Ishikawa (cell line): ENCODE measurements at regions not wholly inside any gene's neighbourhood (a gene's known extent, or its start where the extent isn't known, plus 50 kb on each side); places are given as distances from the start of the nearest gene placed in this dataset.

Source experiments
- CEBPB ChIP-seq: IDR thresholded peaks from 2 replicates; pipeline ENCODE4 v1.6.1; 2012
- CREB1 ChIP-seq: IDR thresholded peaks from 2 replicates; pipeline ENCODE4 v1.6.1; 2012; ENCODE audit warnings: low read depth
- EGR1 ChIP-seq: IDR thresholded peaks from 2 replicates; pipeline ENCODE4 v1.6.1; 2012
- EP300 ChIP-seq: IDR thresholded peaks from 2 replicates; pipeline ENCODE4 v1.6.1; 2012; ENCODE audit warnings: borderline replicate concordance
- FOXM1 ChIP-seq: IDR thresholded peaks from 2 replicates; pipeline ENCODE4 v1.6.1; 2012; ENCODE audit warnings: low read depth, borderline replicate concordance
- MAX ChIP-seq: IDR thresholded peaks from 2 replicates; pipeline ENCODE4 v1.6.1; 2012
- NFIC ChIP-seq: IDR thresholded peaks from 2 replicates; pipeline ENCODE4 v1.6.1; 2012
- RAD21 ChIP-seq: IDR thresholded peaks from 2 replicates; pipeline ENCODE4 v1.6.1; 2012; ENCODE audit warnings: low read depth
- REST ChIP-seq: IDR thresholded peaks from 2 replicates; pipeline ENCODE4 v1.6.1; 2012; ENCODE audit warnings: low read depth, mild to moderate bottlenecking
- TAF1 ChIP-seq: IDR thresholded peaks from 2 replicates; pipeline ENCODE4 v1.6.1; 2012; ENCODE audit warnings: low read depth, mild to moderate bottlenecking
- TCF12 ChIP-seq: IDR thresholded peaks from 2 replicates; pipeline ENCODE4 v1.6.1; 2012; ENCODE audit warnings: low read depth
- TEAD4 ChIP-seq: IDR thresholded peaks from 2 replicates; pipeline ENCODE4 v1.6.1; 2012
- USF1 ChIP-seq: IDR thresholded peaks from 2 replicates; pipeline ENCODE4 v1.6.1; 2012
- YY1 ChIP-seq: IDR thresholded peaks from 2 replicates; pipeline ENCODE4 v1.6.1; 2012; ENCODE audit warnings: low read depth
- ZBTB7A ChIP-seq: IDR thresholded peaks from 2 replicates; pipeline ENCODE4 v1.6.1; 2012; ENCODE audit warnings: low read depth

GRCh38 chr2:5352286-5352685 is 339.9 kb upstream of the SOX11 start:
- TF ChIP-seq RAD21 (no peak), NFIC (no peak), ZBTB7A (no peak), USF1 (no peak), TAF1 (no peak), CREB1 (no peak), REST (no peak), MAX (no peak), YY1 (no peak), EGR1 (no peak), TEAD4 (no peak), FOXM1 (no peak), TCF12 (no peak), CEBPB (no peak), EP300 (no peak)

GRCh38 chr2:5353565-5353964 is 338.6 kb upstream of the SOX11 start:
- TF ChIP-seq CREB1 (no peak), MAX (no peak), USF1 (no peak), ZBTB7A (no peak), REST (no peak), RAD21 (no peak), TEAD4 (no peak), EGR1 (no peak), YY1 (no peak), TAF1 (no peak), NFIC (no peak), FOXM1 (no peak), CEBPB (no peak), EP300 (no peak), TCF12 (no peak)

- TF ChIP-seq TCF12 (no peak), MAX (no peak), USF1 (no peak), RAD21 (no peak), EGR1 (no peak), CEBPB (no peak), REST (no peak), ZBTB7A (no peak), TEAD4 (no peak), YY1 (no peak), EP300 (no peak), NFIC (no peak), TAF1 (no peak), CREB1 (no peak), FOXM1 (no peak)
Observed at GRCh38 chr2:5359397-5359796, 332.8 kb upstream of the SOX11 start.

- TF ChIP-seq CEBPB = no peak
- no peak for TF ChIP-seq NFIC
- TF ChIP-seq USF1 = no peak
- no peak for TF ChIP-seq TAF1
- no peak for TF ChIP-seq TEAD4
- no peak for TF ChIP-seq REST
- no peak for TF ChIP-seq EGR1
- no peak for TF ChIP-seq YY1
- TF ChIP-seq CREB1 = no peak
- no peak for TF ChIP-seq FOXM1
- no peak for TF ChIP-seq ZBTB7A
- no peak for TF ChIP-seq TCF12
- no peak for TF ChIP-seq EP300
- no peak for TF ChIP-seq RAD21
- TF ChIP-seq MAX = no peak
Observed at GRCh38 chr2:5360081-5360480, 332.1 kb upstream of the SOX11 start.
